Endothelial cell of umbilical vein (primary cell): ENCODE measurements at regions not wholly inside any gene's neighbourhood (a gene's known extent, or its start where the extent isn't known, plus 50 kb on each side); places are given as distances from the start of the nearest gene placed in this dataset.

Experiments used
- BruUV-seq: library from RNA; stranded (reverse); fragments of 400-500 nt; replicated peaks from 2 replicates; lab custom pipeline; 2021; lab: Mats Ljungman, UMichigan
- CTCF ChIA-PET: fragments of 300-600, 350-600 bp; sonication (Branson Sonifier 250); formaldehyde crosslinking; loops from one replicate; lab custom pipeline; 2021; ENCODE audit warnings: antibody characterized with exemption, inconsistent platforms; lab: Charles Lee
- POLR2A ChIA-PET: fragments of 300-600, 350-600 bp; sonication (Branson Sonifier 250); formaldehyde crosslinking; loops from one replicate; lab custom pipeline; 2021; ENCODE audit warnings: antibody characterized with exemption, inconsistent platforms; lab: Charles Lee
- DNase-seq: peaks from one replicate; pipeline ENCODE4 v3.0.0-alpha.2; 2011; ENCODE audit warnings: low read depth, low spot score
- FAIRE-seq: peaks from 2 replicates; lab custom pipeline; 2011; peaks lifted over from hg19 to GRCh38; lab: Jason Lieb, UNC
- H2AFZ ChIP-seq: 2 replicates; pipeline ENCODE4 v1.6.0; 2012; ENCODE audit warnings: low read depth, low read length, control low read depth, inconsistent platforms
- H3K27ac ChIP-seq: 2 replicates; pipeline ENCODE4 v1.5.1; 2011; ENCODE audit warnings: low read depth, mild to moderate bottlenecking, control low read depth, low read length, moderate library complexity; ENCODE audit not compliant: insufficient read depth
- H3K27me3 ChIP-seq, 2 experiments: 2 replicates each; pipeline versions ENCODE4 v1.6.0 to v1.6.1; 2011; ENCODE audit warnings: low read length in 2 of 2, mixed read lengths in 1 of 2; ENCODE audit not compliant: control insufficient read depth in 2 of 2, insufficient read depth in 2 of 2
- H3K36me3 ChIP-seq, 2 experiments: 2 replicates in 1 of 2; 3 replicates in 1 of 2; pipeline ENCODE4 v1.5.1; 2011; ENCODE audit warnings: low read length in 2 of 2, mild to moderate bottlenecking in 1 of 2, moderate library complexity in 1 of 2; ENCODE audit not compliant: control insufficient read depth in 2 of 2, insufficient read depth in 2 of 2; ENCODE audit errors: extremely low read depth in 1 of 2
- H3K4me1 ChIP-seq: 3 replicates; pipeline ENCODE4 v1.5.1; 2011; ENCODE audit warnings: mild to moderate bottlenecking, low read length; ENCODE audit not compliant: control insufficient read depth, insufficient read depth; ENCODE audit errors: extremely low read depth
- H3K4me2 ChIP-seq: 2 replicates; pipeline ENCODE4 v1.6.1; 2011; ENCODE audit warnings: low read length, control low read depth, mixed read lengths; ENCODE audit not compliant: insufficient read depth
- H3K4me3 ChIP-seq, 3 experiments: fragments of 200-600 bp in 1 of 3; sonication (generic), shearing (Covaris generic) in 1 of 3; replicated peaks in 1 of 3; 2 replicates each; pipeline ENCODE4 v1.5.1; 2011 to 2016; ENCODE audit warnings: control low read depth in 3 of 3, low read length in 3 of 3, mild to moderate bottlenecking in 2 of 3, inconsistent platforms in 1 of 3, low read depth in 1 of 3, moderate library complexity in 1 of 3; ENCODE audit not compliant: insufficient read depth in 1 of 3
- H3K79me2 ChIP-seq: 2 replicates; pipeline ENCODE4 v1.6.0; 2012; ENCODE audit warnings: low read length, inconsistent platforms; ENCODE audit not compliant: control insufficient read depth, insufficient read depth
- H3K9ac ChIP-seq: replicated peaks from 2 replicates; pipeline ENCODE3; 2011; ENCODE audit warnings: low read length, control low read depth; ENCODE audit not compliant: insufficient read depth; ENCODE audit errors: extremely low read depth
- H3K9me1 ChIP-seq: replicated peaks from 3 replicates; pipeline ENCODE4 v1.6.0; 2011; ENCODE audit warnings: mild to moderate bottlenecking, low read length; ENCODE audit not compliant: control insufficient read depth, insufficient read depth; ENCODE audit errors: extremely low read depth
- H3K9me3 ChIP-seq: replicated peaks from 2 replicates; pipeline ENCODE4 v1.5.1; 2012; ENCODE audit warnings: low read length, inconsistent platforms; ENCODE audit not compliant: control insufficient read depth, insufficient read depth
- H4K20me1 ChIP-seq: replicated peaks from 2 replicates; pipeline ENCODE3; 2011; ENCODE audit warnings: mild to moderate bottlenecking, low read length; ENCODE audit not compliant: control insufficient read depth, insufficient read depth; ENCODE audit errors: extremely low read depth
- FOS ChIP-seq: IDR thresholded peaks from 2 replicates; pipeline ENCODE4 v1.6.1; 2011; ENCODE audit warnings: mild to moderate bottlenecking, low read length, moderate library complexity, borderline replicate concordance; ENCODE audit not compliant: insufficient read depth
- GATA2 ChIP-seq: IDR thresholded peaks from 2 replicates; pipeline ENCODE4 v1.7.0; 2011; ENCODE audit warnings: low read depth, mild to moderate bottlenecking, moderate library complexity, mixed read lengths, low read length; ENCODE audit not compliant: insufficient read length, insufficient read depth
- JUN ChIP-seq: IDR thresholded peaks from 2 replicates; pipeline ENCODE4 v1.6.1; 2011; ENCODE audit warnings: borderline replicate concordance, low read depth; ENCODE audit not compliant: insufficient read length, insufficient read depth
- MYC ChIP-seq: IDR thresholded peaks from one replicate; pipeline ENCODE4 v1.6.1; 2011; ENCODE audit warnings: mild to moderate bottlenecking, low read depth, low read length
- POLR2A ChIP-seq: IDR thresholded peaks from 2 replicates; pipeline ENCODE4 v1.6.1; 2012; ENCODE audit warnings: low read depth, mild to moderate bottlenecking, control low read depth, low read length
- dilution Hi-C: fragments of 300-500 bp; cut with MboI; formaldehyde crosslinking; loops from one replicate; pipeline ENCODE4 v1.15.0; 2019; ENCODE audit warnings: low sequenced_read_pairs; ENCODE audit not compliant: extremely low pct_ligation_motif_present
- intact Hi-C: fragments of 100-400 bp; cut with micrococcal nuclease; formaldehyde crosslinking; loops from one replicate; pipeline ENCODE4 v1.10.0; 2022

DNA sequence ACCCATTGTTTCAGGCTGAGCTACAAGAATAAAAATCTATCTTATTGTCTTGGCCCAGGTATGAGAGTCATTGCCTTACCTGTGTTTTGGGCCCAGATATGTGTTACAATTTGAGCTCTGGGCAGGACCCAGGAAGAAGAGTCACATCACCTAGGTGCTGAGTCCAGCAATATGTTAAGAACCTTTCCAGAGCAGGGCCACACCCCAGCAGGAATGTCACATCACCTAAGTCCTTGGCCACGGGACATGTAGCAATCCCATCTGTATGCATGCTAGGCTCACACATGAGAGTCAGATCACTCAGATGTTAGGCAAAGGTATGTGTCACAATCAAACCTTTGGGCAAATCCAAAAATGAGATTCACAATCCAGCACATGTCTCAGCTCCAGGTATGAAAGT lies 2103.5 kb downstream of the TP53TG3F start:
- no peaks in the 10 kb centered on the region for H4K20me1 ChIP-seq
- peaks cover 11% of the 10 kb centered on the region for H3K9me3 ChIP-seq
- no peaks in the 10 kb centered on the region for H3K79me2 ChIP-seq
- dilution Hi-C loops (no loop called here), intact Hi-C loops (no loop called here)
- no peak overlapping the region for H3K27ac ChIP-seq
- no peaks in the 10 kb centered on the region for H3K9me1 ChIP-seq
- TF ChIP-seq FOS (no peak), POLR2A (no peak), MYC (no peak), GATA2 (no peak)
- no peak overlapping the region for H3K9ac ChIP-seq
- no peak overlapping the region for H3K4me3 ChIP-seq
- FAIRE-seq: no peak
- H3K4me2 ChIP-seq: no peak overlapping the region
- H2AFZ ChIP-seq: no peak overlapping the region
- H3K4me1 ChIP-seq: no peaks in the 10 kb centered on the region
- POLR2A ChIA-PET: no interaction called here
- no peaks in the 10 kb centered on the region for H3K27me3 ChIP-seq
- no peaks in the 10 kb centered on the region for H3K36me3 ChIP-seq
- CTCF ChIA-PET: no interaction called here
- no TSS peak for BruUV-seq
- no peak for DNase-seq

DNA sequence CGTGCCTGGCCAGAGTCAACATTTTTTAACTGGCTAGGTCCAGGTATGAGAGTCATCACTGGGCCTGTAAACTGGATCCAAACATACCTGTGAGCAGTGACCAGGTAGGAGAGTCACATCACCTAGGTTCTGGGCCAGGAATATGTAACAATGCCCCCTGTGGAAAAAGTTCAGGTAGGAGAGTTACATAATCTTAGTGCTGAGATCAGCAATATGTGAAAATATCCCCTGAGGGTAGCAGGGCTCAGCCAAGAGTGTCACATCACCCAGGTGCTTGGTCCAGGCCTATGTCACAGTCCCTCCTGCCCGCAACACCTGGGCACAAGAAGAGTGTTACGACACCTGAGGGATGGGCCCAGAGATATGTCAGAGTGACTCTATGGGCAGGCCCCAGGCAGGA lies 2104.7 kb downstream of the TP53TG3F start:
- H3K9me3 ChIP-seq: peaks cover 11% of the 10 kb centered on the region
- TF ChIP-seq JUN (no peak), POLR2A (no peak), FOS (no peak)
- H3K79me2 ChIP-seq: no peaks in the 10 kb centered on the region
- no peaks in the 10 kb centered on the region for H3K36me3 ChIP-seq
- no peaks in the 10 kb centered on the region for H4K20me1 ChIP-seq
- ChIA-PET POLR2A (no interaction called here), CTCF (no interaction called here)
- H3K9me1 ChIP-seq: no peaks in the 10 kb centered on the region
- no peak overlapping the region for H2AFZ ChIP-seq
- no peaks in the 10 kb centered on the region for H3K4me1 ChIP-seq
- H3K27me3 ChIP-seq: no peaks in the 10 kb centered on the region
- FAIRE-seq: no peak
- DNase-seq: no peak
- no peak overlapping the region for H3K4me3 ChIP-seq
- H3K4me2 ChIP-seq: no peak overlapping the region
- intact Hi-C loops: no loop called here
- H3K27ac ChIP-seq: no peak overlapping the region
- H3K9ac ChIP-seq: no peak overlapping the region
- dilution Hi-C loops: no loop called here
- BruUV-seq: no TSS peak
